Nephron (organoid): ENCODE measurements at regions not wholly inside any gene's neighbourhood (a gene's known extent, or its start where the extent isn't known, plus 50 kb on each side); places are given as distances from the start of the nearest gene placed in this dataset.
"Not testable (repeated sequence)": the region's sequence is repeated elsewhere in the genome, so short reads cannot be mapped to it uniquely, and the experiment has no call there.

Experiments used
- H3K27ac Mint-ChIP-seq, 3 experiments: 2 replicates each; pipeline ENCODE4 v1.8.0; 2020; ENCODE audit warnings: mixed read lengths in 3 of 3, mild to moderate bottlenecking in 2 of 3, moderate library complexity in 1 of 3
- H3K27me3 Mint-ChIP-seq: 2 replicates; pipeline ENCODE4 v1.8.0; 2021; ENCODE audit warnings: low read depth, mild to moderate bottlenecking, moderate library complexity, mixed read lengths
- H3K36me3 Mint-ChIP-seq: 2 replicates; pipeline ENCODE4 v1.8.0; 2020; ENCODE audit warnings: low read depth, mixed read lengths
- H3K4me1 Mint-ChIP-seq: 2 replicates; pipeline ENCODE4 v1.8.0; 2020; ENCODE audit warnings: mixed read lengths
- H3K4me3 Mint-ChIP-seq, 3 experiments: 2 replicates each; pipeline ENCODE4 v1.8.0; 2020; ENCODE audit warnings: mild to moderate bottlenecking in 3 of 3, mixed read lengths in 3 of 3, moderate library complexity in 2 of 3
- H3K9me3 Mint-ChIP-seq: 2 replicates; pipeline ENCODE4 v1.8.0; 2020; ENCODE audit warnings: mixed read lengths
- TF ChIP-seq, protein P1 (sequence below), 3 experiments: fragments of 200-600 bp; sonication (generic); IDR thresholded peaks; one replicate each; pipeline ENCODE4 v1.5.0; 2021; ENCODE audit warnings: antibody characterized with exemption in 3 of 3; ENCODE audit not compliant: unreplicated experiment in 3 of 3

DNA sequence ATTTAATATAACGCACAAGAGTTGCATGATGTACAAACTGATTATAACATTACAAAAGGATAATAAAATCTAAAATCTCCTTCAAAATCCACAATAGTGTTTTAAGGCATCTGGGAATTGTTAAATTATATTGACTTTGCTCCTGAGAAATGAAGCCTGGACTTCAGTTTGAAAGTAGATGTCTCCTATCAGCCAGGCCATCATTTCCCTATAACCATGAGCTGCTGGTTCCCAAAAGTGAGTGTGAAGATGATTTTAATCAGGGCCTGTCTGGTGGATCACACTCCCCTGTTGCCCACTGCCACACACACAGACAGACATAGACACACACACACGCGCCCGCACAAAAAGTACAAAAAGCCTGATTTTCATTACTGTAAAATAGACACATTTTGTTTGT is 480.7 kb downstream of the RPS29 start:
- H3K9me3 Mint-ChIP-seq = peaks cover 4% of the 10 kb centered on the region
- H3K36me3 Mint-ChIP-seq = no peaks in the 10 kb centered on the region
- H3K27ac Mint-ChIP-seq = peak overlapping the region in 2 of 3 experiments; percentile 33 to 44

DNA sequence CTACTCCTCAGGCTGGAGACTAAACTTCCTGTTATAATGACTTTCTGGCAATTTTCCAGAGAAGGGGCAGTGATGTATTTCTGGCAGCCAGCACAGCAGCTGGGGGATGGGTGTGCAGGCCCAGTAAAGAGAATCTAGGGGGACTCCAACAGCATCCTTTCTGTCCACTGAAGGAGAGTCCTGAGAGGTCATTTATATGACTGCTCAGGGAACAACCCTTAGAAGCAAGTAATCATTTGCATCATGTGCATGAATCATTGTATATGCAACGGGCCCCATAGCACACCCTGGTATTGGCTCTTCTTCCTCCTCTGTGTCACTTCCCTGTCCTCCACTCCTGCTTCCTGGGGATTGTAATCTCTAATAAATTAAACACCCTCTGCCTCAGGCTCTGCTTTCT is 493.8 kb downstream of the RPS29 start:
- TF ChIP-seq, protein P1, sequence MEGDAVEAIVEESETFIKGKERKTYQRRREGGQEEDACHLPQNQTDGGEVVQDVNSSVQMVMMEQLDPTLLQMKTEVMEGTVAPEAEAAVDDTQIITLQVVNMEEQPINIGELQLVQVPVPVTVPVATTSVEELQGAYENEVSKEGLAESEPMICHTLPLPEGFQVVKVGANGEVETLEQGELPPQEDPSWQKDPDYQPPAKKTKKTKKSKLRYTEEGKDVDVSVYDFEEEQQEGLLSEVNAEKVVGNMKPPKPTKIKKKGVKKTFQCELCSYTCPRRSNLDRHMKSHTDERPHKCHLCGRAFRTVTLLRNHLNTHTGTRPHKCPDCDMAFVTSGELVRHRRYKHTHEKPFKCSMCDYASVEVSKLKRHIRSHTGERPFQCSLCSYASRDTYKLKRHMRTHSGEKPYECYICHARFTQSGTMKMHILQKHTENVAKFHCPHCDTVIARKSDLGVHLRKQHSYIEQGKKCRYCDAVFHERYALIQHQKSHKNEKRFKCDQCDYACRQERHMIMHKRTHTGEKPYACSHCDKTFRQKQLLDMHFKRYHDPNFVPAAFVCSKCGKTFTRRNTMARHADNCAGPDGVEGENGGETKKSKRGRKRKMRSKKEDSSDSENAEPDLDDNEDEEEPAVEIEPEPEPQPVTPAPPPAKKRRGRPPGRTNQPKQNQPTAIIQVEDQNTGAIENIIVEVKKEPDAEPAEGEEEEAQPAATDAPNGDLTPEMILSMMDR (IDR thresholded peaks at IDR 0.05; ENCODE audit: unreplicated experiment in 3 of 3) = no peak
- peak overlapping the region in 1 of 3 experiments; percentile 41 for H3K27ac Mint-ChIP-seq
- no peak overlapping the region for H3K4me3 Mint-ChIP-seq
- no peaks in the 10 kb centered on the region for H3K4me1 Mint-ChIP-seq
- no peaks in the 10 kb centered on the region for H3K27me3 Mint-ChIP-seq
- no peaks in the 10 kb centered on the region for H3K36me3 Mint-ChIP-seq
- H3K9me3 Mint-ChIP-seq = peaks cover 3% of the 10 kb centered on the region

More for the DNA sequence above, 480.7 kb downstream of the RPS29 start:
- H3K27me3 Mint-ChIP-seq = no peaks in the 10 kb centered on the region
- H3K4me1 Mint-ChIP-seq = peaks cover 19% of the 10 kb centered on the region
- no peak overlapping the region for H3K4me3 Mint-ChIP-seq
- TF ChIP-seq, protein P1 (IDR thresholded peaks at IDR 0.05; ENCODE audit: unreplicated experiment in 3 of 3) = no peak

DNA sequence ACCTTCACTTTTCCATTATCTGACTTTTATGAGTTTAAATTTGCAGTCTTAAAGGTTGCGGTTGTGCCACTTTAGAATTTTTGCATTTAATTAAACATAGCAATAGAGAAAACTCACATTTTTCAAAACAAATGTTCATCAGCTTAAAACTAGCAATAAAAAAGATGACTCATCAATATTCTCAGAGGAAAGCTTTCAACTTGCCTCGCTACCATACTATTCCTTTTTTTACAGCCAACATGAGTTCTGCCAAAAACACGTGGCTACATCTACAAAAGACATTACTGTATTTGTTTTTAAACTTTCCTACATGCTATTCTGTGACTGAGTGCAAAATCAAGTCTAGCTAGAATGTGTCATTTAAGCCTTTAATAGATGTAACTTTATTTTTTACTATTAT is 497.1 kb downstream of the RPS29 start:
- Mint-ChIP-seq H3K4me1 (peaks cover 4% of the 10 kb centered on the region), H3K27ac (no peak overlapping the region), H3K9me3 (no peaks in the 10 kb centered on the region), H3K4me3 (no peak overlapping the region), H3K36me3 (no peaks in the 10 kb centered on the region), H3K27me3 (no peaks in the 10 kb centered on the region)
- TF ChIP-seq, protein P1 (IDR thresholded peaks at IDR 0.05; ENCODE audit: unreplicated experiment in 3 of 3) = no peak

DNA sequence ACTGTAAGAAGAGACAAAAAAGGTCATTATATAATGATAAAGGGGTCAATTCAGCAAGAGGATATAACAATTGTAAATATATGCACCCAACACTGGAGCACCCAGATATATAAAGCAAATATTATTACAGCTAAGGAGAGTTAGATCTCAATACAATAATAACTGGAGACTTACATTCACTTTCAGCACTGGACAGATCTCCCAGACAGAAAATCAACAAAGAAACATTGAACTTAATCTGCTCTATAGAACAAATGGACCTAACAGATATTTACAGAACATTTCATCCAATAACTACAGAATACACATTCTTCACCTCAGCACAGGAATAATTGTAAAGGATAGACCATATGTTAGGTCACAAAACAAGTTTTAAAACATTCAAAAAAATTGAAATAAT is 512.9 kb downstream of the RPS29 start:
- not testable (repeated sequence) for H3K9me3 Mint-ChIP-seq, H3K4me1 Mint-ChIP-seq, H3K27me3 Mint-ChIP-seq, H3K27ac Mint-ChIP-seq, H3K36me3 Mint-ChIP-seq, H3K4me3 Mint-ChIP-seq

DNA sequence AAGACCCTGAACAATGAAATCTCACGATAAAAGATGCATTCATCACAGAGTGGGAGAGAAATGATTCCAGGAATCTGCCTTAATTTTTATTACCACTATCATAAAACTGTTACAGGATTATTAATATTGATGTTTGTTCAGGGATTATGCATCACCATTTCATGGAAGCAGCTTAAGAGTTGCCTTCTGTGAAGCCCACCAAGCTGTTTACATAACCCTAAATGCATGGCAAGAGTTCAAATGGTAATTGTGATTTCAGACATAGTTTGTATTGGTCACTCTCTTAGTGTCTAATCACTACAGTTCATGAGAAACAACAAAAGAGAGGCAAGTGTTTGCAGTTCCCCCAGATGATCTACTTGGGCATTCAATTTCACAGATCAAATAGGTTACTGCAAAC is 527.7 kb downstream of the RPS29 start:
- Mint-ChIP-seq H3K9me3 (peaks cover 7% of the 10 kb centered on the region), H3K27me3 (no peaks in the 10 kb centered on the region), H3K27ac (peak overlapping the region; percentile 41 to 81 (median 61)), H3K36me3 (no peaks in the 10 kb centered on the region), H3K4me3 (no peak overlapping the region), H3K4me1 (peaks cover 18% of the 10 kb centered on the region)
- TF ChIP-seq, protein P1 (IDR thresholded peaks at IDR 0.05; ENCODE audit: unreplicated experiment in 3 of 3) = no peak

DNA sequence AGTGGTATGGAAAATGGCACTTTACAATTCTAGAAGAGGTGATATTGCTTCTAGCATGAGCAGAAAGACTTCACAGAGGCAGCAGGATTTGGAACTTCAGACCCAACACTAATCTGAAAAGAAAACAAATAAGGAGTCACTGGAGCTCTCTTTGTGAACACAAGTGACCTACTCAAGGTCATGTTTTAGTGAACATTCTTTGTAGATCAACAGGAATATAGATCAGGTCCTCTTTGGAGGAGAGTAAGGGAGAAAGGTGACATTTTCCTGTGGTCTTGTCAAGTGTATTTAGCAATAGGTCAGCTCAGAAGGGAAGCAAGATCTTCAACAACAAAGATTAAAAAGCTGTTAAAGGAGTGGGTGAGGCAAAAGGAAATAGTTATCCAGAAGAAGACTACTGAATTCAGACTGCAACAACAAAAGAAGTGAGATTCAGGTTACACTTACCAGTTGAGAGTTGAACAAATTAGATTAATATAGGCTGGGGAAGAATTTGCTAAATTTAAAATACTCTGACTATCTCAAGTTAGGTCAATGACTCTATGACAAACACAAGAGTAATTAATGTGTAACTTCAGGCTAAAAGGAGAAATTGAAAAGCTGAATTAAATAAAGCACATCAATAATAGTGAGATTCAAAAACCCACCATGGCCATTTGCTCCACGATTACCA is 528.2 kb downstream of the RPS29 start:
- Mint-ChIP-seq H3K4me1 (peaks cover 18% of the 10 kb centered on the region), H3K27ac (peak overlapping the region; percentile 41 to 61 (median 43)), H3K27me3 (no peaks in the 10 kb centered on the region), H3K9me3 (peaks cover 2% of the 10 kb centered on the region), H3K4me3 (no peak overlapping the region), H3K36me3 (no peaks in the 10 kb centered on the region)
- TF ChIP-seq, protein P1 (IDR thresholded peaks at IDR 0.05; ENCODE audit: unreplicated experiment in 3 of 3) = no peak
